H1 (cell line): ENCODE measurements at regions not wholly inside any gene's neighbourhood (a gene's known extent, or its start where the extent isn't known, plus 50 kb on each side); places are given as distances from the start of the nearest gene placed in this dataset.

Source experiments
- CTCF ChIA-PET: fragments of 300-600 bp; sonication (Branson Sonifier 250); formaldehyde crosslinking; loops from one replicate; lab custom pipeline; 2021; ENCODE audit not compliant: partially characterized antibody; lab: Charles Lee
- POLR2A ChIA-PET: fragments of 300-600 bp; sonication (Branson Sonifier 250); formaldehyde crosslinking; loops from one replicate; lab custom pipeline; 2021; ENCODE audit warnings: inconsistent platforms; ENCODE audit not compliant: partially characterized antibody; lab: Charles Lee
- DNase-seq, 2 experiments: peaks; one replicate each; pipeline versions ENCODE4 v3.0.0 to v3.0.0-alpha.2; 2010 to 2022; ENCODE audit warnings: low spot score in 2 of 2, low read depth in 1 of 2, mixed read lengths in 1 of 2
- FAIRE-seq: peaks from 2 replicates; lab custom pipeline; 2011; peaks lifted over from hg19 to GRCh38; lab: Jason Lieb, UNC
- H2AFZ ChIP-seq: 2 replicates; pipeline ENCODE4 v1.8.1; 2012; ENCODE audit warnings: low read length, inconsistent platforms
- H2AK5ac ChIP-seq: 2 replicates; pipeline ENCODE4 v1.6.1; 2013; ENCODE audit warnings: low read depth, low read length
- H2BK120ac ChIP-seq: replicated peaks from 2 replicates; pipeline ENCODE3; 2013; ENCODE audit warnings: low read depth, low read length, inconsistent platforms
- H2BK12ac ChIP-seq: 2 replicates; pipeline ENCODE4 v1.6.1; 2013; ENCODE audit warnings: low read depth, low read length
- H2BK15ac ChIP-seq: 2 replicates; pipeline ENCODE4 v1.6.1; 2013; ENCODE audit warnings: low read length
- H2BK20ac ChIP-seq: 2 replicates; pipeline ENCODE4 v1.6.1; 2013; ENCODE audit warnings: low read length
- H2BK5ac ChIP-seq: 2 replicates; pipeline ENCODE4 v1.6.1; 2013; ENCODE audit warnings: low read depth, low read length
- H3K14ac ChIP-seq: 2 replicates; pipeline ENCODE4 v1.6.1; 2013; ENCODE audit warnings: inconsistent platforms; ENCODE audit not compliant: insufficient read length
- H3K18ac ChIP-seq: 2 replicates; pipeline ENCODE4 v1.6.1; 2013; ENCODE audit warnings: low read length; ENCODE audit errors: extremely low read depth
- H3K23ac ChIP-seq: 2 replicates; pipeline ENCODE4 v1.6.1; 2013; ENCODE audit warnings: inconsistent platforms; ENCODE audit not compliant: insufficient read length
- H3K23me2 ChIP-seq: 2 replicates; pipeline ENCODE4 v1.6.1; 2013; ENCODE audit warnings: low read depth, low read length
- H3K27ac ChIP-seq: 2 replicates; pipeline ENCODE4 v1.6.1; 2011; ENCODE audit warnings: low read depth, low read length, inconsistent platforms
- H3K27me3 ChIP-seq, 4 experiments: replicated peaks in 1 of 4; 1 replicate in 1 of 4; 2 replicates in 3 of 4; pipeline versions ENCODE4 v1.6.1 to v1.8.1; 2011 to 2013; ENCODE audit warnings: low read length in 3 of 4, mild to moderate bottlenecking in 3 of 4, inconsistent platforms in 2 of 4, mixed read lengths in 2 of 4, moderate library complexity in 1 of 4; ENCODE audit not compliant: control insufficient read depth in 3 of 4, insufficient read depth in 3 of 4; ENCODE audit errors: extremely low read depth in 1 of 4
- H3K36me3 ChIP-seq, 4 experiments: 2 replicates each; pipeline versions ENCODE4 v1.6.1 to v1.8.1; 2011 to 2013; ENCODE audit warnings: mild to moderate bottlenecking in 4 of 4, low read length in 3 of 4, moderate library complexity in 2 of 4, control low read depth in 1 of 4, inconsistent platforms in 1 of 4; ENCODE audit not compliant: insufficient read depth in 4 of 4, control insufficient read depth in 2 of 4
- H3K4ac ChIP-seq: replicated peaks from 2 replicates; pipeline ENCODE3; 2013; ENCODE audit warnings: low read length, low read depth, mixed read lengths, inconsistent platforms; ENCODE audit not compliant: insufficient read length
- H3K4me1 ChIP-seq, 4 experiments: replicated peaks in 1 of 4; 1 replicate in 1 of 4; 2 replicates in 3 of 4; pipeline versions ENCODE4 v1.6.1 to v1.8.1; 2011 to 2013; ENCODE audit warnings: low read length in 3 of 4, inconsistent platforms in 2 of 4, mixed read lengths in 1 of 4; ENCODE audit not compliant: insufficient read depth in 4 of 4, control insufficient read depth in 3 of 4
- H3K4me2 ChIP-seq, 2 experiments: 2 replicates each; pipeline versions ENCODE4 v1.6.1 to v1.8.1; 2011 to 2013; ENCODE audit warnings: low read depth in 2 of 2, low read length in 2 of 2, control low read depth in 1 of 2, inconsistent platforms in 1 of 2, mild to moderate bottlenecking in 1 of 2; ENCODE audit not compliant: insufficient read depth in 1 of 2
- H3K4me3 ChIP-seq, 4 experiments: fragments of 200-600, 300-600 bp in 1 of 4; sonication (generic), shearing (Covaris generic), sonication (Bioruptor Twin) in 1 of 4; 2 replicates each; pipeline versions ENCODE4 v1.5.1 to v1.8.1; 2011 to 2016; ENCODE audit warnings: low read length in 4 of 4, low read depth in 3 of 4, control low read depth in 2 of 4, inconsistent platforms in 2 of 4, mild to moderate bottlenecking in 2 of 4, mixed read lengths in 1 of 4, moderate library complexity in 1 of 4; ENCODE audit not compliant: insufficient read depth in 2 of 4; ENCODE audit errors: extremely low read depth in 1 of 4
- H3K56ac ChIP-seq: replicated peaks from 2 replicates; pipeline ENCODE3; 2013; ENCODE audit warnings: low read depth, mild to moderate bottlenecking, mixed read lengths, low read length, inconsistent platforms; ENCODE audit not compliant: insufficient read length
- H3K79me1 ChIP-seq: 2 replicates; pipeline ENCODE4 v1.6.1; 2013; ENCODE audit warnings: low read depth, low read length, control low read depth
- H3K79me2 ChIP-seq, 2 experiments: 2 replicates each; pipeline versions ENCODE4 v1.6.1 to v1.8.1; 2012 to 2013; ENCODE audit warnings: low read length in 2 of 2, mild to moderate bottlenecking in 2 of 2, inconsistent platforms in 1 of 2; ENCODE audit not compliant: insufficient read depth in 2 of 2, control insufficient read depth in 1 of 2
- H3K9ac ChIP-seq, 4 experiments: replicated peaks in 1 of 4; 1 replicate in 1 of 4; 2 replicates in 3 of 4; pipeline versions ENCODE4 v1.6.1 to v1.8.1; 2011 to 2013; ENCODE audit warnings: low read depth in 3 of 4, low read length in 3 of 4, control low read depth in 2 of 4, mild to moderate bottlenecking in 2 of 4, moderate library complexity in 2 of 4, inconsistent platforms in 1 of 4; ENCODE audit errors: extremely low read depth in 1 of 4
- H3K9me3 ChIP-seq, 2 experiments: 2 replicates each; pipeline versions ENCODE4 v1.6.1 to v1.8.1; 2012 to 2013; ENCODE audit warnings: mild to moderate bottlenecking in 2 of 2, moderate library complexity in 2 of 2, control low read depth in 1 of 2, inconsistent platforms in 1 of 2, low read depth in 1 of 2, low read length in 1 of 2, mixed read lengths in 1 of 2; ENCODE audit not compliant: insufficient read depth in 2 of 2
- H4K20me1 ChIP-seq, 2 experiments: replicated peaks in 1 of 2; 2 replicates each; pipeline versions ENCODE3 to v1.8.1; 2011 to 2013; ENCODE audit warnings: inconsistent platforms in 2 of 2, low read length in 2 of 2, mild to moderate bottlenecking in 1 of 2; ENCODE audit not compliant: insufficient read depth in 2 of 2, control insufficient read depth in 1 of 2
- H4K5ac ChIP-seq: 2 replicates; pipeline ENCODE4 v1.6.1; 2013; ENCODE audit warnings: low read length, low read depth, mixed read lengths, inconsistent platforms; ENCODE audit not compliant: insufficient read length
- H4K8ac ChIP-seq: 2 replicates; pipeline ENCODE4 v1.8.0; 2013; ENCODE audit warnings: mild to moderate bottlenecking, moderate library complexity, low read length, inconsistent platforms; ENCODE audit not compliant: insufficient read depth; ENCODE audit errors: extremely low read depth
- H4K91ac ChIP-seq: replicated peaks from 2 replicates; pipeline ENCODE3; 2013; ENCODE audit warnings: low read length, mixed read lengths, inconsistent platforms; ENCODE audit not compliant: insufficient read length
- BRCA1 ChIP-seq: IDR thresholded peaks from 2 replicates; pipeline ENCODE4 v1.6.1; 2012; ENCODE audit warnings: low read depth, low read length, improper control_type of control experiment
- EP300 ChIP-seq, 2 experiments: IDR thresholded peaks; 1 replicate in 1 of 2; 2 replicates in 1 of 2; pipeline ENCODE4 v1.6.1; 2011 to 2012; ENCODE audit warnings: low read depth in 2 of 2, low read length in 2 of 2, mild to moderate bottlenecking in 2 of 2, borderline replicate concordance in 1 of 2, inconsistent platforms in 1 of 2, moderate library complexity in 1 of 2
- MAX ChIP-seq: IDR thresholded peaks from 2 replicates; pipeline ENCODE4 v1.6.1; 2012; ENCODE audit warnings: inconsistent platforms
- POLR2A ChIP-seq, 2 experiments: IDR thresholded peaks; 1 replicate in 1 of 2; 2 replicates in 1 of 2; pipeline ENCODE4 v1.6.1; 2011; ENCODE audit warnings: low read depth in 2 of 2, low read length in 2 of 2, mild to moderate bottlenecking in 2 of 2; ENCODE audit errors: control extremely low read depth in 1 of 2
- RFX5 ChIP-seq: IDR thresholded peaks from 2 replicates; pipeline ENCODE4 v1.6.1; 2011; ENCODE audit warnings: low read depth, low read length, improper control_type of control experiment, borderline replicate concordance
- SRF ChIP-seq: IDR thresholded peaks from 2 replicates; pipeline ENCODE4 v1.6.1; 2011; ENCODE audit warnings: mild to moderate bottlenecking, low read depth, low read length, moderate library complexity
- WGBS, 2 experiments: shearing (Covaris generic) in 1 of 2; methylation state at CpG; one replicate each; pipeline versions ENCODE4 v1.1.6 to v1.1.7; 2013 to 2015; ENCODE audit warnings: low lambda C conversion rate in 2 of 2, mixed read lengths in 2 of 2, inconsistent platforms in 1 of 2, low coverage in 1 of 2, missing lambda C conversion rate in 1 of 2; ENCODE audit not compliant: insufficient replicate concordance in 2 of 2, insufficient coverage in 1 of 2, insufficient read length in 1 of 2; ENCODE audit errors: extremely low coverage in 1 of 2, missing lambda C conversion rate in 1 of 2; 5-methylcytosine and 5-hydroxymethylcytosine counted together

DNA sequence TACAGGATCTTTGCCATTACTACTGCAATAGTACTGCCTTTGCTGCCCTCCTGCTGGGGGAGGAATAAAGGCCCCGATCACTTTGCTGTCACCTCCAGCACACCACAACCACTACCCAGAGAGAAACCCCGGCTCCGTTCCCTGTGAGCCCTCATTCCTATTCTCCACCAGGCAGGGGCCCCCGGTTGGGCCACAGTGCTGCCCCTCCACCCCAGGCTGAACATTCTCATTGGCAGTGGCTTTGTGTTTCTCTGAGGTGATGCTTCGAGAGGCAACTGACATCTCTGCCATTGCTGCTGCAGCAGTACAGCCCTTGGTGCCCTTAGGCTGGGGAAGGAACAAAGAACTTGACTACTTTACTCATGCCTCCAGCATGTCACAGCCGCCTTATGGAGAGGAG lies 612.9 kb upstream of the EPHA6 start:
- no peak overlapping the region for H4K5ac ChIP-seq
- FAIRE-seq (no peak), DNase-seq (no peak)
- no peaks in the 10 kb centered on the region for H3K9me3 ChIP-seq
- WGBS, 2 experiments = 97% methylated on average over 3 of the region's 6 CpGs; no CpG with 5 or more reads in 1 of the 2 experiments
- H3K23me2 ChIP-seq = no peaks in the 10 kb centered on the region
- no peaks in the 10 kb centered on the region for H3K27me3 ChIP-seq
- no peaks in the 10 kb centered on the region for H4K20me1 ChIP-seq
- no peak overlapping the region for H3K4ac ChIP-seq
- H2AFZ ChIP-seq = peak overlapping the region; percentile 31; the same call in 1 of the 2 replicates
- no peak overlapping the region for H3K23ac ChIP-seq
- no peaks in the 10 kb centered on the region for H3K4me1 ChIP-seq
- H2BK120ac ChIP-seq = no peak overlapping the region
- no peak overlapping the region for H3K18ac ChIP-seq
- H3K56ac ChIP-seq = no peak overlapping the region
- H3K79me2 ChIP-seq = no peaks in the 10 kb centered on the region
- no peak overlapping the region for H3K4me3 ChIP-seq
- H3K14ac ChIP-seq = no peak overlapping the region
- no peaks in the 10 kb centered on the region for H3K79me1 ChIP-seq
- no peaks in the 10 kb centered on the region for H3K36me3 ChIP-seq
- no peak overlapping the region for H4K91ac ChIP-seq
- no peak overlapping the region for H2BK12ac ChIP-seq
- no peak overlapping the region for H4K8ac ChIP-seq
- no peak overlapping the region for H2AK5ac ChIP-seq
- H3K9ac ChIP-seq = no peak overlapping the region
- no peak overlapping the region for H3K4me2 ChIP-seq
- no peak overlapping the region for H2BK15ac ChIP-seq
- no peak overlapping the region for H2BK5ac ChIP-seq
- ChIA-PET CTCF (no interaction called here), POLR2A (no interaction called here)
- H2BK20ac ChIP-seq = no peak overlapping the region
- H3K27ac ChIP-seq = no peak overlapping the region
- no peak for TF ChIP-seq RFX5
- no peak for TF ChIP-seq MAX
- TF ChIP-seq POLR2A (IDR thresholded peaks at IDR 0.05; ENCODE audit: control extremely low read depth in 1 of 2, low read depth in 2 of 2, low read length in 2 of 2) = no peak
- TF ChIP-seq BRCA1 = no peak
- no peak for TF ChIP-seq SRF
- no peak for TF ChIP-seq EP300 (IDR thresholded peaks at IDR 0.05; ENCODE audit: borderline replicate concordance in 1 of 2, low read depth in 2 of 2, low read length in 2 of 2)
